PC-3 (cell line): ENCODE measurements at regions not wholly inside any gene's neighbourhood (a gene's known extent, or its start where the extent isn't known, plus 50 kb on each side); places are given as distances from the start of the nearest gene placed in this dataset.

ENCODE experiments used
- ATAC-seq: fragments of 200-7000 bp; cut with Tn5 transposase; 2 replicates; pipeline ENCODE4 v1.9.1; 2020; ENCODE audit warnings: mild to moderate bottlenecking, moderate library complexity
- BruUV-seq: library from RNA; stranded (reverse); fragments of 400-500 nt; replicated peaks from 2 replicates; lab custom pipeline; 2021; lab: Mats Ljungman, UMichigan
- CTCF ChIA-PET: fragments of 300-600 bp; sonication (Branson Sonifier 250); formaldehyde crosslinking; loops from one replicate; lab custom pipeline; 2022; ENCODE audit warnings: antibody characterized with exemption; lab: Charles Lee
- POLR2A ChIA-PET: fragments of 300-600 bp; sonication (Branson Sonifier 250); formaldehyde crosslinking; loops from one replicate; lab custom pipeline; 2022; ENCODE audit warnings: antibody characterized with exemption; ENCODE audit not compliant: unreplicated experiment; lab: Charles Lee
- DNase-seq: peaks from one replicate; pipeline ENCODE4 v3.0.0-alpha.2; 2015
- H2AFZ ChIP-seq: fragments of 300-600 bp; sonication (generic); 2 replicates; pipeline ENCODE4 v1.6.0; 2016; ENCODE audit warnings: antibody characterized with exemption, low read length
- H3F3A ChIP-seq: fragments of 300-600 bp; sonication (generic); one replicate; pipeline ENCODE4 v1.6.0; 2017; ENCODE audit warnings: antibody characterized with exemption, low read length, control low read depth, mild to moderate bottlenecking; ENCODE audit not compliant: unreplicated experiment
- H3K27ac ChIP-seq: fragments of 300-600 bp; sonication (generic); 2 replicates; pipeline ENCODE4 v1.5.1; 2016; ENCODE audit warnings: mild to moderate bottlenecking, low read length
- H3K27me3 ChIP-seq: fragments of 300-600 bp; sonication (generic); 2 replicates; pipeline ENCODE4 v1.6.1; 2016; ENCODE audit warnings: low read length, mixed read lengths
- H3K36me3 ChIP-seq: fragments of 300-600 bp; sonication (generic); 2 replicates; pipeline ENCODE4 v1.6.1; 2016; ENCODE audit warnings: low read depth, mixed run types, low read length, mixed read lengths
- H3K4me1 ChIP-seq: fragments of 300-600 bp; sonication (generic); 2 replicates; pipeline ENCODE4 v1.5.1; 2016; ENCODE audit warnings: low read length; ENCODE audit not compliant: insufficient read depth
- H3K4me2 ChIP-seq: fragments of 300-600 bp; sonication (generic); 2 replicates; pipeline ENCODE4 v1.6.0; 2016; ENCODE audit warnings: low read length
- H3K4me3 ChIP-seq: fragments of 300-600 bp; sonication (generic); 2 replicates; pipeline ENCODE4 v1.5.1; 2016; ENCODE audit warnings: mild to moderate bottlenecking, low read length, mixed read lengths
- H3K79me2 ChIP-seq: fragments of 300-600 bp; sonication (generic); 2 replicates; pipeline ENCODE4 v1.6.1; 2017; ENCODE audit warnings: low read length, mixed read lengths
- H3K9ac ChIP-seq: fragments of 300-600 bp; sonication (generic); 2 replicates; pipeline ENCODE4 v1.6.0; 2016; ENCODE audit warnings: mild to moderate bottlenecking, low read length
- H3K9me2 ChIP-seq: fragments of 300-600 bp; sonication (generic); replicated peaks from 2 replicates; pipeline ENCODE4 v1.6.1; 2016; ENCODE audit warnings: mixed run types, low read length, mixed read lengths
- H3K9me3 ChIP-seq: fragments of 300-600 bp; sonication (generic); 2 replicates; pipeline ENCODE4 v1.6.1; 2016; ENCODE audit warnings: low read length, mixed read lengths
- H4K20me1 ChIP-seq: fragments of 300-600 bp; sonication (generic); 2 replicates; pipeline ENCODE4 v1.6.1; 2016; ENCODE audit warnings: low read length, mixed read lengths
- CTCF ChIP-seq: fragments of 300-600 bp; sonication (generic); conservative IDR thresholded peaks from 2 replicates; pipeline ENCODE4 v1.5.1; 2017; ENCODE audit warnings: antibody characterized with exemption, low read depth, mild to moderate bottlenecking, low read length
- EZH2 ChIP-seq: fragments of 300-600 bp; sonication (generic); IDR thresholded peaks from one replicate; pipeline ENCODE4 v1.6.1; 2017; ENCODE audit warnings: antibody characterized with exemption, mild to moderate bottlenecking, low read length; ENCODE audit not compliant: unreplicated experiment
- EZH2phosphoT487 ChIP-seq: fragments of 300-600 bp; sonication (generic); IDR thresholded peaks from 2 replicates; pipeline ENCODE4 v1.6.1; 2018; ENCODE audit warnings: mild to moderate bottlenecking, antibody characterized with exemption, low read length, borderline replicate concordance
- intact Hi-C: fragments of 100-400 bp; cut with micrococcal nuclease; formaldehyde crosslinking; loops from 2 replicates; pipeline ENCODE4 v1.9.0; 2023

DNA sequence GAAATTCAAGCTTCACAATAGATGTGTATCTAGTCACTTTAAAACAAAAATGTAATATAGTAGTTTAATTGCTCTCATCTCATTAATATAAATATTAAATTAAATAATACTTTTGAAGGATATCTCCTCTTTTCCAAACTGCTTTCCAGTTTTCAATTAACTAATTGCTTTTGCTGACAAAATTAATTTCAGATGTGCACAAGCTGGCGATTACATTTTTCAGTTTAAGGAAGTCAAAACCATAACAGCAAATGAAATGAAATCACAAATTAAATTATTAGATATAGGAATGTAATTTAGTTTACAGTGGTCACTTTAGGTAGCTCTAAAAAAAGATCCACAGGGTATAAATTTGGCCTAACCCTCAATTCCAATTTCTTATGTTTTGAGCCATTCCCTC, 362.1 kb downstream of the SLC6A15 start:
- BruUV-seq = no TSS peak
- ChIA-PET CTCF (no interaction called here), POLR2A (no interaction called here)
- no peak for DNase-seq
- H3K9me2 ChIP-seq = no peaks in the 10 kb centered on the region
- H3F3A ChIP-seq = no peaks in the 10 kb centered on the region
- intact Hi-C loops = no loop called here
- no peak for ATAC-seq
- H3K36me3 ChIP-seq = no peaks in the 10 kb centered on the region
- no peak overlapping the region for H3K4me2 ChIP-seq
- H3K79me2 ChIP-seq = no peaks in the 10 kb centered on the region
- no peaks in the 10 kb centered on the region for H3K27me3 ChIP-seq
- no peaks in the 10 kb centered on the region for H3K4me1 ChIP-seq
- no peaks in the 10 kb centered on the region for H4K20me1 ChIP-seq
- no peaks in the 10 kb centered on the region for H3K9me3 ChIP-seq
- no peak for TF ChIP-seq EZH2phosphoT487
- TF ChIP-seq EZH2 = no peak
- no peak for TF ChIP-seq CTCF
- H3K9ac ChIP-seq = no peak overlapping the region
- H3K27ac ChIP-seq = no peak overlapping the region
- no peak overlapping the region for H3K4me3 ChIP-seq
- H2AFZ ChIP-seq = 0 out of 2 replicates have a peak overlapping the region, but pooled peaks have one; percentile 30

DNA sequence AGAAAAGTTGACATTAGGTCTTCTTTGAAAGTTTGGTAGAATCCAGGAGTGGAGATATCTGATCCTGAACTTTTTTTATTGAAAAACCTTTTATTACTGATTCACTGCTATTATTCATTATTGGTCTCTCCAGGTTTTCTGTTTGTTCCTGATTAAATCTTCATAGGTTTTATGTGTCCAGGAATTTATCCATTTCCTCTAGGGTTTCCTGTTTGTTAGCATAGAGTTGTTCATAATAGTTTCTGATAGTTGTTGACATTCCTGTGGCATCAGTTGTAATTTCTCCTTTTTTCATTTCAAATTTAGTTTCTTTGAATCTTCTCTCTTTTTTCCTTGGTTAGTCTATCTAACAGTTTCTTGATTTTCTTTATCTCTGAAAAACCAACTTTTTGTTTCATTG, 370.3 kb downstream of the SLC6A15 start:
- ChIA-PET CTCF (no interaction called here), POLR2A (no interaction called here)
- H3K9ac ChIP-seq = no peak overlapping the region
- no TSS peak for BruUV-seq
- H3K27ac ChIP-seq = no peak overlapping the region
- no peaks in the 10 kb centered on the region for H3K9me2 ChIP-seq
- H3K4me2 ChIP-seq = peak overlapping the region; percentile 17; the same call in 1 of the 2 replicates
- ATAC-seq = peak; percentile 81
- no peaks in the 10 kb centered on the region for H3K79me2 ChIP-seq
- intact Hi-C loops = no loop called here
- no peaks in the 10 kb centered on the region for H3K27me3 ChIP-seq
- H3K4me3 ChIP-seq = no peak overlapping the region
- H3K9me3 ChIP-seq = no peaks in the 10 kb centered on the region
- peak; percentile 60 for DNase-seq
- peaks cover 5% of the 10 kb centered on the region; the same call in 1 of the 2 replicates for H3K4me1 ChIP-seq
- no peaks in the 10 kb centered on the region for H3F3A ChIP-seq
- no peaks in the 10 kb centered on the region for H4K20me1 ChIP-seq
- H2AFZ ChIP-seq = no peak overlapping the region
- H3K36me3 ChIP-seq = no peaks in the 10 kb centered on the region
- TF ChIP-seq EZH2phosphoT487 = no peak

DNA sequence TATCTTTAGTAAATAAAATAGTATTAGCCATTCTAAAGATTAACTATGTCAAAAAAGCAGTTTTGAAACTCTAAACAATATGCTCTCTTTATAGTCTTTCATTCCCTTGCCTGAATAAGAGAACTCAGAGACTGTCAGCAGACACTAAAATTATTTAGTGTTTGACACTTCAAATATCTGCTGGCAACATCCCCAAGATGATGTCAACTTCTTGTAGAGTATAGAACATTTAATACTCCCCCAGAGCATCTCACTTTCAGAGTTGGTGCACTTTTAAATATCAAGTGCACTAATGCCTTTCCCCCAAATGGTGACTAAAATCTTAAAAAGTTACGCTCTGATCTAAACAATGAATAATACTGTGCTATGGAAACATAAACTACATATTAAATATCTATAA, 374.9 kb downstream of the SLC6A15 start:
- Histone ChIP-seq H3K9me3 (no peaks in the 10 kb centered on the region), H3K9me2 (no peaks in the 10 kb centered on the region), H3K27ac (no peak overlapping the region), H2AFZ (no peak overlapping the region), H3K4me3 (no peak overlapping the region), H3F3A (no peaks in the 10 kb centered on the region), H3K36me3 (no peaks in the 10 kb centered on the region), H3K79me2 (no peaks in the 10 kb centered on the region), H3K9ac (no peak overlapping the region), H4K20me1 (no peaks in the 10 kb centered on the region), H3K4me2 (no peak overlapping the region), H3K27me3 (no peaks in the 10 kb centered on the region), H3K4me1 (peaks cover 5% of the 10 kb centered on the region; the same call in 1 of the 2 replicates)
- intact Hi-C loops = no loop called here
- BruUV-seq = no TSS peak
- CTCF ChIA-PET = no interaction called here
- no peak for ATAC-seq
- no peak for TF ChIP-seq CTCF
- no peak for TF ChIP-seq EZH2phosphoT487
- TF ChIP-seq EZH2 = no peak
- POLR2A ChIA-PET = no interaction called here
- no peak for DNase-seq
